ENCODE measurements at regions not wholly inside any gene's neighbourhood (a gene's known extent, or its start where the extent isn't known, plus 50 kb on each side); places are given as distances from the start of the nearest gene placed in this dataset.

DNA sequence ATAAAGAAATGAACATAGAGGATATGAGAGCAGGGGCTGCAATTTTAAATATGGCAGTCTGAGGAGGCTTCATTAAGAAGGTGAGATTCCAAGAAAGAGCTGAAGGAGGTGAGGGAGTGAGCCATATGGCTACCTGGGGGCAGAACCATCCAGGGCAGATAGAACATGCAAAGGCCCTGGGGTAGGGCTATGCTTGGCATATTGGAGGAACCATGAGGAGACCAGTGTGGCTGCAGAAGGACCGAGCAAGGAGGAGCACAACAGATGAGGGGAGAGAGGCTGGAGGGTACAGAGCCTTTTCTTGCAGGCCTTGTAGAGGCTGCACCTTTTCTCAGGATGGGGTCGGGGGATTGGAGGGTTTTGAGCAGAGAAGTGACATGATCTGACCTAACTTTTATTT, 69.5 kb upstream of the GATA6 start:
- Histone ChIP-seq H3K9me3 (replicated peaks; ENCODE audit: control insufficient read depth, insufficient read depth, low read length) (no peaks in the 10 kb centered on the region), H2AFZ (ENCODE audit: control insufficient read depth, low read depth, low read length) (no peak overlapping the region), H3K4me1 (ENCODE audit: control insufficient read depth, insufficient read depth, low read length) (no peaks in the 10 kb centered on the region), H3K4me3 (no peak overlapping the region), H4K20me1 (ENCODE audit: control insufficient read depth, insufficient read depth) (no peaks in the 10 kb centered on the region), H3K27me3 (replicated peaks in 1 of 2; ENCODE audit: control insufficient read depth in 2 of 2, insufficient read depth in 2 of 2, low read length in 1 of 2) (peaks cover 0 to 3% of the 10 kb centered on the region in 2 experiments; a peak in 1 of 4 replicates), H3K36me3 (ENCODE audit: control insufficient read depth in 2 of 2, insufficient read depth in 2 of 2, low read length in 1 of 2) (no peaks in the 10 kb centered on the region), H3K4me2 (ENCODE audit: control insufficient read depth, insufficient read depth) (no peak overlapping the region), H3K9ac (ENCODE audit: control insufficient read depth, insufficient read depth, low read length) (no peak overlapping the region), H3K27ac (ENCODE audit: control insufficient read depth, insufficient read depth) (no peak overlapping the region), H3K79me2 (ENCODE audit: control insufficient read depth, insufficient read depth, low read length) (no peaks in the 10 kb centered on the region)
- TF ChIP-seq ZZZ3 (IDR thresholded peaks at IDR 0.05; ENCODE audit: control insufficient read depth, insufficient read length, low read depth) (no peak), HDAC6 (IDR thresholded peaks at IDR 0.05; ENCODE audit: unreplicated experiment) (no peak), POU2F2 (IDR thresholded peaks at IDR 0.05; ENCODE audit: borderline replicate concordance, low read depth, low read length) (no peak), NFYB (IDR thresholded peaks at IDR 0.05; ENCODE audit: insufficient read depth, low read depth, low read length) (no peak), KAT2A (conservative IDR thresholded peaks at IDR 0.05; ENCODE audit: control insufficient read depth, low read depth, low read length) (no peak), CHD2 (IDR thresholded peaks at IDR 0.05; ENCODE audit: borderline replicate concordance, low read depth, low read length) (no peak), EED (IDR thresholded peaks at IDR 0.05; ENCODE audit: low read depth) (no peak)
- TF ChIP-seq, protein P1, sequence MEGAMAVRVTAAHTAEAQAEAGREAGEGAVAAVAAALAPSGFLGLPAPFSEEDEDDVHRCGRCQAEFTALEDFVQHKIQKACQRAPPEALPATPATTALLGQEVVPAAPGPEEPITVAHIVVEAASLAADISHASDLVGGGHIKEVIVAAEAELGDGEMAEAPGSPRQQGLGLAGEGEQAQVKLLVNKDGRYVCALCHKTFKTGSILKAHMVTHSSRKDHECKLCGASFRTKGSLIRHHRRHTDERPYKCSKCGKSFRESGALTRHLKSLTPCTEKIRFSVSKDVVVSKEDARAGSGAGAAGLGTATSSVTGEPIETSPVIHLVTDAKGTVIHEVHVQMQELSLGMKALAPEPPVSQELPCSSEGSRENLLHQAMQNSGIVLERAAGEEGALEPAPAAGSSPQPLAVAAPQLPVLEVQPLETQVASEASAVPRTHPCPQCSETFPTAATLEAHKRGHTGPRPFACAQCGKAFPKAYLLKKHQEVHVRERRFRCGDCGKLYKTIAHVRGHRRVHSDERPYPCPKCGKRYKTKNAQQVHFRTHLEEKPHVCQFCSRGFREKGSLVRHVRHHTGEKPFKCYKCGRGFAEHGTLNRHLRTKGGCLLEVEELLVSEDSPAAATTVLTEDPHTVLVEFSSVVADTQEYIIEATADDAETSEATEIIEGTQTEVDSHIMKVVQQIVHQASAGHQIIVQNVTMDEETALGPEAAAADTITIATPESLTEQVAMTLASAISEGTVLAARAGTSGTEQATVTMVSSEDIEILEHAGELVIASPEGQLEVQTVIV (IDR thresholded peaks at IDR 0.05; ENCODE audit: borderline replicate concordance, partially characterized antibody), result no peak
- RAD21 ChIA-PET (ENCODE audit: unreplicated experiment), result no interaction called here
- ATAC-seq (no peak), DNase-seq (ENCODE audit: low read depth, low spot score) (no peak), FAIRE-seq (no peak)
- WGBS (ENCODE audit: insufficient coverage, insufficient replicate concordance, low lambda C conversion rate, missing lambda C conversion rate), result 20% methylated on average over 2 of the region's 2 CpGs
- POLR2A ChIA-PET, result no interaction called here
- intact Hi-C loops (cut with micrococcal nuclease; ENCODE audit: unreplicated experiment) (no loop called here), in situ Hi-C loops (cut with MboI) (no loop called here)
- BruUV-seq (replicated peaks), result no TSS peak
- CTCF ChIA-PET, result no interaction called here
- SMC1A ChIA-PET (ENCODE audit: uncharacterized antibody, unreplicated experiment), result no interaction called here
